Right ventricle myocardium inferior (tissue), 1 donor: ENCODE measurements at regions not wholly inside any gene's neighbourhood (a gene's known extent, or its start where the extent isn't known, plus 50 kb on each side); places are given as distances from the start of the nearest gene placed in this dataset.

Experiments
- ATAC-seq: fragments of 200-7000 bp; cut with Tn5 transposase; one replicate; pipeline ENCODE4 v1.9.1; 2020; ENCODE audit warnings: mild to moderate bottlenecking, moderate library complexity
- DNase-seq: peaks from one replicate; pipeline ENCODE4 v3.0.0; 2021; ENCODE audit errors: missing footprints
- intact Hi-C: fragments of 100-400 bp; cut with DNase I; formaldehyde crosslinking; loops from one replicate; pipeline ENCODE4 v1.11.0; 2022
- donor health status: DM: no; HTN: yes; CAD: no; lungs with severe emphysema.

DNA sequence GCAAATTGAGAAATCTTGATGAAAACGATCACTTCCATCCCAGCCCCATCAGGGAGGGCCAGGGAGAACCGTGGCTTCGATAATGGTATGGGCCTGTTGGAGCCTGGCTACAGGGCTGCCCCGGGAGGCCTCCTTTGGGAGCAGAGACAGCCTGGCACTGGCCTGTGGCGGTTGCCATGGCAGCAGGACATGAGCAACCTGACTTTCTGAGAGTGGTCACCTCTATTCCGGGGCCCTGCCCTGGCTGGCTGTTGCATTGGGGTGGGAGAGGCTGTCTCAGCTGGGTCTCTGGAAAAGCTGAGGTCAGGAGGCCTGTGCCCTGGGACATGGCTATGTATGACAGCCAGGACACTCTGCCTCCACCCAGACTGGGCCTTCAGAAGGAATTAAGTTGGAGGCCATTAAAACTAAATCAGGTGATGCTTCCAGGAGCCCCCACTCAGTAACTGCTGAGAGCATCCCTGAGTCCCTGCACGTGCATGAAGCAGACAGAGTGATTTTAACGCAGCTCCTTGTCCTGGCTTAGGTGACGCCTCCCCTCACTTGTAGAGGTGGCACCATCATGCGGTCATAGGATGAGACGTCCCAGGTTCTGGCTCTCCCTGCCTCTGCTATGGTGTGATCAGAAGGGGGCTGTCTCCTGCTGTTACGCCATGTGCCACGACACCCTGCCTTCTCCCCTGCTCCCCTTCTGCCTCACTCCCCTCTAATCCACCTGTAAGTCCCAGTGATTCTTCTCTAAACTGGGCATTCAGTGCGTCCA lies 126.3 kb downstream of the SLC25A47 start:
- intact Hi-C loops = no loop called here
- ATAC-seq (no peak), DNase-seq (no peak)

DNA sequence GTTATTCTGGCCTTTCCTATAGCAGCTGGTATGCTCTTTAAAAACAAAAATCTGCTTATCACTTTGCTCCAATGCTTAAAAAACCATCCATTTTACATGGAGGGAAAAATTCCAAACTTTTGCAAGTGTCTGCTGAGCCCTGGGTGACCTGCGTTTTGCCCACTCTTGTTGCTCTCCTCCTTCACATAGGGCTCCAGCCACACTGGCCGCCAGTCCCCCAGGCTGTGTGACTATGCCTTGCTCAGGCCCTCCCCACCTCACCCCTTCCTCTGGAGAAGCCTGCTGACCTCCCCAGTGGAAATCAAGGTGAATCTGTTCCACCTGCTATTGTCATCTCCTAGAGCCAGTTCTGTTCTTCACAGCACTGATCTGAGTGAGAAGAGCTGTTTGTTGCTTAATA lies 126.9 kb downstream of the SLC25A47 start:
- ATAC-seq (no peak), DNase-seq (no peak)

DNA sequence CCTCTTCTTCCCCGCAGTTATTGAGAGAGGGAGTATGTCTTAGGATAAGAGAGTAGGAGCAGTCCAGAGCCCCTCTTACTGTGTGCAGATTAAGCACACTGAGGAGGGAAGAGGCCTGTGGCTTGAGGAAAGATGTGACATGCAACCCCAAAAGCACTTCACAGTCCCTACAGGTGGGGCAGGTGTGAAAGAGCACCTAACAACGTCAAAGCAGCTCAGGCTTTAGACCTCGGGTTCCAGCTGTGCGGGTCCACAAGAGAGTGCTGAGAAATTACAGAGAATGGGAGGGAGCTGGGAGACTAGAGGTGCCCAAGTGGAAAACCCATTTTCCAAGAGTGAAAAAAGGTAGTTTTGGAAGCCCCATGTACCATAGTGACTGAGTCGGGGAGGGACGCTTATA lies 127.6 kb downstream of the SLC25A47 start:
- no peak for DNase-seq
- ATAC-seq = no peak
- intact Hi-C loops = no loop called here

More for the DNA sequence above, 126.9 kb downstream of the SLC25A47 start:
- intact Hi-C loops = no loop called here

DNA sequence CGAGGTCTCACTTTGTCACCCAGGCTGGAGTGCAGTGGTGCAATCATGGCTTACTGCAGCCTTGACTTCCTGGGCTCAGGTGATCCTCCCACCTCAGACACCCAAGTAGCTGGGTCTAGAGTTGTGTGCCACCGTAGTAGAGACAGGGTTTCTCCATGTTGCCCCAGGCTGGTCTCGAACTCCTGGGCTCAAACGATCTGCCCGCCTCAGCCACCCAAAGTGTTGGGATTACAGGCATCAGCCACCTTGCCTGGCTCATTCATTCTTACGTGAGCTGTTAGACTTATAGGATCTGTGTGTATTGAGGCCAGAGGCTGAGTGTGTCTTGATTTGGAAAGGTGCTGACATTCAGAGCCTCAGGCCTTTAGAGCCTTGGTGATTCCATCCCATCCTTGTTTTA lies 128.1 kb downstream of the SLC25A47 start:
- intact Hi-C loops = no loop called here
- ATAC-seq = no peak
- no peak for DNase-seq

DNA sequence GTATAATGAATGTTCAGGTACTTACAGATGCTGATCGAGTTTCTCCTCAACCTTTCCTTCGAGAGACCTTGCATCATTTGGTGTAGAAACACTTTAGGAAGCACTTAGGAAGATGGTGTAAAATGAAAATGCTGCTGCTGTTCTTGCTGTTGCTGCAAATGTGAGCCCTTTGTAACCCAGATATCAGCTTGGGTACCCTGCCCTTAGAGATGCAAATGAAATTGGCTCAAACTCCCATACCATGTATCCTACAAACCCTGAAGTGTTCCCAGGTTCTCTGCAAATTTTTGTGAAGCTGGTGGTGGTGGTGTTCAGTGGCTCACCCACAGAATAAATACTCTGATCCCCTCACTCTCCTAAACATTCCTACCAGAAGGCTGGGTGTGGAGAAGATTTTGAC lies 130.8 kb downstream of the SLC25A47 start:
- ATAC-seq = no peak
- intact Hi-C loops = no loop called here

DNA sequence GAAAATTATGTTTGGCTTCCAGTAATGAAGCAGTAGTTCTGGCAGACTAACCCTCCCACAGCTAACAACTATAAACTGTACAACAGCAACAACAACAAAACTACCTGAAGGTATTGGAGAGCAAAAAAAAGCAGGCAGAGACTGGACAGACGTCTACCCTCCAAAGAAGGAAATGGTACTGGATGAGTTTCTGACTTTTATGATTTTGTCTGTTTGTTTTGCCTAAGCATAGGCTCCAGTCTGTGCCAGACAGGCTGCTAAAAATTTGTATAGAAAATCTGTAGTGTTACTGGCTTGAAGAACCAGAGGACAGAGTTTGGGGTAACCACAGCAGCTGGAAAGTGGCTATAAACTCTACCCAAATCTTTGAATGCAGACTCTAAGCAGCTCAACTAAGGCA lies 131.3 kb downstream of the SLC25A47 start:
- no peak for ATAC-seq
- no peak for DNase-seq
- intact Hi-C loops = no loop called here

More for the DNA sequence above, 130.8 kb downstream of the SLC25A47 start:
- DNase-seq = no peak

DNA sequence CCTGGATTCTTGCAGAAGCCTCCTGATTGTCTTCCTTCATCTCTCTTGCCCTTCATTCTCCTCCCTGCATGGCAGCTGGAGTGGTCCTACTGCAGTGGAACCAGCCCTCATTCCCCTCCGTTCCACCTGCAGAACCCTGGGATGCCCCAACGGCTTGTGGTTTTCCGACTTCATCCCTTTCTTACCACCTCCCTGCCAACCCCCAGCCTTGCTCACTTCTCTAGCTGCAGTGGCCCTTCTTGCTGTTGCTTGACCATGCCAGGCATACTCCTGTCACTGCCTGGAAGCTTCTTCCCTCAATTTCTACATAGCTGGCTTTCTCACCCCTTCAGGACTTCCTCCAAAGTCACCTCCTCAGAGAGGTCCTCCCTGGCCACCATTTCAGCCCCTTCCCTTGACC lies 123.3 kb downstream of the BEGAIN start:
- intact Hi-C loops = no loop called here
- DNase-seq (no peak), ATAC-seq (no peak)

DNA sequence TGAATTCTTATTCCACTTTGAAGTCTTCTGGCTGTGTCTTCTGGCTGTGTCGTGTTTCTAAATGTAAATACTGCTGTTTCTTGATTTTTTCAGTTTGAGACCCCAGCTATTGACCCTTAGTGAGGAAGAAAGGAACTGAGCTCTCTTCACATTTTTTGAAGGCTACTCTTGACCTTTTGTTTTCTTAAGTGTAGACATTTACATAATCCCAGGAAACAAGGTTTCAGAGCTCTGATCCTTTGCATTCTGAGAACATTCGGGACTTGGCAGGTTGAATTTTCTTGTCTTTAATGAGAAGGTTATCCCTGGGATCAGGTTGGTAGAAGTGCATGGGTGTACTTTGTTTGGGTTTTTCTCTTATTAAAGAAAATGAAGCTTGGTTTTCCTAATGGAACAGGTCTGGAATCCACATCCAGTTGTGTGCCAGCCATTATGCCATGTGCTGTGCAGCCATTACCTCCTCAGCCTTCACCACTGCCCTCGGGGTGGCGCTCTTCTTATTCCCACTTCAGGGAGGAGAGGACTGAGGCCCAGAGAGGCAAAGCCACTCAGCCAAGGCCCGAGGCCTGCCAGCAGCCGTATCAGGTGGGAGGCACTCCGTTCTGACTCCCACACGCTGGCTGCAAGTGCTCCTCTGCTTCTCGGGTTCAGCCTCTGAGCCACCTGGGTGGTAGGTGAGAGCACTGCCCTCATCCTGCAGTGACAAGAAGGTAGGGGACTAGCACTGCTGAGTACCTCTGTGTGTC lies 120.9 kb downstream of the BEGAIN start:
- intact Hi-C loops = no loop called here
- ATAC-seq = no peak
- DNase-seq = no peak

DNA sequence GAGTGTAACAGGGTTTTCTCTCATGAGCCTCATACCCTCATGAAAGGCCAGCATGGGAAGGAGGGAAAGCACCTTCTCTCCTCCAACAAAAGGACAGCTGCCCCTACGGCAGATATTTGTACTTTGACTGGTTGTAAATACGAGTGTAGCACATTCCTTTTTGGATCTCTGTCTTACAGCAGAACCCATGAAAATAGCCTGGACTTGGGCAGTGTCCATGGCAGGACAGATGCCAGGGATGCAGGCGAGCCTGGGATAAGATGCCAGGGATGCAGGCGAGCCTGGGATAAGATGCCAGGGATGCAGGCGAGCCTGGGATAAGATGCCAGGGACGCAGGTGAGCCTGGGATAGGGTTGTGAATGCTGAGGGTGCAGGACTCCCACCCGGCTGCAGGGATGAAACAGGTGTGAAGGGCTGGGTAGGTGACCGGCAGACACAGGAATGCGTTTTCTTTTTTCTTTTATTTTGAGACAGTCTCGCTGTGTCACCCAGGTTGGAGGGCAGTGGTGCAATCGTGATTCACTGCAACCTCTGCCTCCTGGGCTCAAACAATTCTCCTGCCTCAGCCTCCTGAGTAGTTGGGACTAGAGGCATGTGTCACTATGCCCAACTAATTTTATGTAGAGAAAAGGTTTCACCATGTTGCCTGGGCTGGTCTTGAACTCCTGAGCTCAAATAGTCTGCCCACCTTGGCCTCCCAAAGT lies 120.0 kb downstream of the BEGAIN start:
- intact Hi-C loops = no loop called here
- ATAC-seq = no peak
- no peak for DNase-seq

DNA sequence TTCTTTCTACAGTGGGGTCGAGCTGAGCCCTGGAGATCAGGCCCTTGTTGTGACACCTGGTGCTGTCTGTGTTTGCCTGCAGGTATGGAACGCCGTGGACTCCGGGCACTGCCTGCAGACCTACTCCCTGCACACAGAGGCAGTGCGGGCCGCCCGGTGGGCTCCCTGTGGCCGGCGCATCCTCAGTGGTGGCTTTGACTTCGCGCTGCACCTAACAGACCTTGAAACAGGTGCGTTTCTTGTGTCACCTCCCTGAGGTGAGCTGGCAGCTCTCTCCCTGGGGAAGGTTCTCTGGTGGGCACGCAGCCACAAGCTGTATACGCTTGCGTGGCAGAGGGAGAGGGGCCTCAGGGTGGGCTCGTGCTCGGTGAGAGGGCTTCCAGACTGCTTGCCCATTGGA lies 119.3 kb downstream of the BEGAIN start:
- intact Hi-C loops = no loop called here
- ATAC-seq = no peak
- DNase-seq = no peak

DNA sequence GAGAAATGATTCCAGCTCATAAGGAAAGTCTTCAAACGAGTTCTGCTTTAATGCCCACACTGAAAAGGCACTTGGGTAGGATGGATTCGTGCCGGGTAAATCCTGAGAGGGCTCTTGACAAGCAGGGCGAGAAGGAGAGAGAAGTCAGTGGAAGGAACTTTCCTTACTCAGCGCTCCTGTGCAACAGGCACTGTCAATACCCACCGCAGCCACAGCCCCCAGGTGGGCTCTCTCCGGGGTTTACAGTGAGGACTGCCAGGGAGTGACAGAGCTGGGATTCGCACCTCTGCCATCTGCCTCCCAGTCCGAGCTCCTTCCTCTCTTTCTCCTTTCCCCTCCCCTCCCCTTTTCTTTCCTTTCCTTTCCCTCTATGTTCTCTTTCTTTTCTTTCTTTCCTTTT lies 118.7 kb downstream of the BEGAIN start:
- no peak for DNase-seq
- intact Hi-C loops = no loop called here
- no peak for ATAC-seq

DNA sequence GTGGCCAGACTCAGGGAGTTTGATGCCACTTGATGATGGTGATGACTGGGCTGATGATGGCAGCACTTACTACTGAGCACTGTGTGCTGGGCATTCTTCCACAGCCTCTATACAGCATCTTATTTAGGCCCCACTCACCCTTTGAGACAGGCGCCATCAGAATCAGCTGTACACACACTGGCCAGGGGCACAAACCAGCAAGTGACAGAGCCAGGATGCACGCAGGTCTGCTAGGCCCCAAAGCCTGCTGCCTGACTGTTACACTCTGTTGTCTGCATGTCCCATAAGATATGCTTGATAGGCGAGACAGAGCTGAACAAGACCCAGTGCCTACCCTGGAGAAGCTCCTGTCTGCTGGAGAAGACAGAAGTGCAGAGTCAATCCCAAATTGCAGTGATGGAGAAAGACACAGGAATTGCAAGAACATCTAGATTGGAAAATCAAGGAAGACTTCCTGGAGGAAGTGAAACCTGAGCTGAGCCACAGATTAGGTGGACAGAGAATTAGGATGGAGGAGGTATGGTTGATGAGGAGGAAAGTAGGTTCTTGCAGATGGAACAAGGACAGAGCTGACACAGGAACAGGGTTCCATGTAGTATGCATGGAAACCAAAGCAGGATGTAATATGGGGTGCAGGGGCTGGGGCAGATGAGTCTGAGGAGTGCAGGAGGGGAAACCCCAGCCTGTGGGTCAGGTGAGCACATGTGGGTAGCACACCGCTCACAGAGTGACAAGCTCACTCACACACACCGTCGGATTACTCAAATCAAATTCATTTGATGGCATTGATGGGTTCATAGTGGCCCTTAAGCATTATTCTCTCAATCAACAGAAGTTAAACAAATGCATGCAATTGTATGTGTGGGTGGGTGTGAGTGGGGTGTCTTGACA lies 117.3 kb downstream of the BEGAIN start:
- DNase-seq = no peak
- ATAC-seq = no peak
- intact Hi-C loops = no loop called here

DNA sequence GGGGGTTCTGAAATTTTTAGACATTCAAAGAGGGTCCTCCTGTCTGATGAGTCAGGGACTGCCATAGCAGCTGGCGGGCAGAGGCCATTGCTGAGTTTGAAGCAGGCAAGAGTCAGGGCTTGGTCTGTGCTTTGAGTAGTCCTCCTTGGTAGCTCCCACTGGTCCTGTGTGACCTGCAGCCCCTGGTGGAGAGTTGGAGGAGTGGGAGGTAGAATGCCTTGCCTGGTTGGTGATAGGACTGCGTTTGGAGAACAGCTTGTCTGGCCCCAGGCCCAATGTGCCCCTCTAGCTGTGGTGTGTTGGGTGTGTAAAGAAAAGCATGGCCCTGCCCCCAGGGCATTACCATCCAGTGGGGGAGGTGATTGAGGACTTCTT lies 116.7 kb downstream of the BEGAIN start:
- ATAC-seq (no peak), DNase-seq (no peak)
- intact Hi-C loops = no loop called here

DNA sequence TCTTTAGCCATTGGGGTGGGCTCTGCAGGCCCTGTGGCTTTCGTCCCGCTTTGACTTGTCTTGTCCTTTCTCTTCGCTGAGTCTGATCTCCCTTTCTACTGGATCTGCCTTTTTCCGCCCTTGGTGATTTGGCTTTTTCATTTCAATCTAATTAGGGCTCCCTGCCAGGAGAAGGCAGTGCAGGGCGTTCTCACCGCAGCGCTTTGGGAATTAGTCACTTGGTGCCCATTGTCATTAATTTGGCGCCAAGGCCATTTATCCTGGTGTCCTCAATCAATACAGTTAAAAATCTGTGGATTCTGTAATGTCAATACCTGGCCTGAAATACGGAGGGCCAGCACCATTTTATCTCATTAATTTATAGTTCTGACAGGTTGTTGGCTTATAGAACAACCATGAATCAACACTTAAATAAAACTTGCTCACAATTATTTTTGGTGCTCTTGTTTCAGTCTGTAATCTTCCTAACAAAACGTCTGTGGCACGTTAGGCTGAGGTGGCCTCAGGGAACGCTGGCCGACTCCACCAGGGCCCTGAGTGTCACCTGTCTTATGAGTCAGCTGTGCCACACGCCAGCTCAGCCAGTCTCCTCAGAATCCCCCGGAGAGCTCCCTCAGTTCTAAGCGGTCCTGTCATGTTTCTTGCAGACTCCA lies 115.7 kb downstream of the BEGAIN start:
- ATAC-seq (no peak), DNase-seq (no peak)
- intact Hi-C loops = no loop called here

DNA sequence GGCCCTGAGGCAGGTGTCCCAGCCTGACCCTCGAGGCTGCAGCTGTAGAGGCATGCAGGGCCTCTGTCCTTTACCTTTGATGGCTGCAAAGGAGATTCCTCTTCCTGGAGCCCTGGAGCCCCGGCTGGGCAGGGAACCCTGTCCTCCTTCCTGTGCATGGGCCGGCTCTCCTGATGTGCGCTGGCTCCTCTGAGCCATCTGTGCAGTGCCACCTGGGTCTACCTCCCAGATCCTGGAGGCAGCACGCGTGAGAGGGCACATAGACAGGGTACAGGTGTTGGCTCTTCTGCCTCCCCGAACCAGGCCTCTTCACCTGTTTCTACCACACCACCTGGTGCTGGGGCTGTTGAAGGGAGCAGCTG lies 115.1 kb downstream of the BEGAIN start:
- intact Hi-C loops = no loop called here
- DNase-seq (no peak), ATAC-seq (no peak)

DNA sequence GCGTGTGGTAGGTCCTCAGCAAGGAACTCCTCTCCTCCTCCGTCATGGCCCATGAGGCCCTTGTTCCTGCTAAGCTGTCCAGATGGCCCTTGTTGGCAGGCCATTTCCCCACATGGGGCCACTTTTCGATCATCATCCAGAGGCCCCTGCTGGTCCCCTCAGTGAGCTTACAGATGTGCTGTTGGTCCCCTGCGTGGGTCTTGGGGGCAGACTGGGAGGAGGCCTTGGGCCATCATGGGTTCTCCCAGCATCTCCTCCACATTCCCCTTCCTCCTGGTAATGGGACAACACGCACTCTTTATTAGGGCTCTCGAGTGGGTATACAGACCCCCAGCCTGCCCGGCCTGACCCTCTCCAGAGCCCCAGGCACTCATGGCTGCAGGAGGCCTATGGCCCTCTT lies 114.7 kb downstream of the BEGAIN start:
- ATAC-seq = no peak
- no peak for DNase-seq
- intact Hi-C loops = no loop called here

DNA sequence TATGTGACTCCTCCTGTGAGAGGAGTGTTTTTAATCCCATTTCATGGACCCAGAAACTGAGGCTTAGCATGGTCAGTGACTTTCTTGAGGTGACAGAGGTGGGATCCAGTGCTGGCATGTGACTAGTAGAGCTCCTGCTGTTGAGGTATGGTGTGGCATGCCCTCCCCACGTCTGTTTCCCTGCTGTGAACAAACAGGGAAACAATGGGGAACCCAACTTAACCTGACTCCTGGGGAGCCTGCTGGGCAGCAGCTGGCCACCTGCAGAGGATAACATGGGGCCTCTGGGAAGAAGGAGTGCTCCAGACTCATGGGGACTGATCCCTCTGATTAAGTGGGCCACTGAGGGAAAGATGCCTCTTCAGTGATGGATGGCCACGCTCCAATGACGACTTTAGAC lies 114.0 kb downstream of the BEGAIN start:
- intact Hi-C loops = no loop called here
- ATAC-seq = no peak

DNA sequence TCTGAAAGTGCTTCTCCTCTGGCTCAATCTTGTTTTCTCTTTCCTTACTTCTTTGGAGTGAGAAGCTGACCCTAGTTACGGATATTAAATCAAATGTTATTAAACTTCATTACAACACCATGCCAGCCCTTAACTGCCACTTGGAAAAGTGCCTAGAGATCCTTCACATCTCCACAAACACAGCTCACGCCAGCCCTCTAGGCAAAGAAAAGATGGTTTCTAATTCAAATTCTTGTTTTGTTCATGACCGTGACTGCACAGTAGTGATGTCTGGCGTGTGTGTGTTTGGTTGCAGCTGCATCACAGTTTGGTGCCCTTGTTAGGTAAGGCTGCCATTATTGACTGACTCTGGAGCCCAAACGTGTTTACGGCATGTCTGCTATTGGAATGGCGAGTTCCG lies 113.0 kb downstream of the BEGAIN start:
- ATAC-seq (no peak), DNase-seq (no peak)
- intact Hi-C loops = no loop called here

More for the DNA sequence above, 114.0 kb downstream of the BEGAIN start:
- DNase-seq = no peak

DNA sequence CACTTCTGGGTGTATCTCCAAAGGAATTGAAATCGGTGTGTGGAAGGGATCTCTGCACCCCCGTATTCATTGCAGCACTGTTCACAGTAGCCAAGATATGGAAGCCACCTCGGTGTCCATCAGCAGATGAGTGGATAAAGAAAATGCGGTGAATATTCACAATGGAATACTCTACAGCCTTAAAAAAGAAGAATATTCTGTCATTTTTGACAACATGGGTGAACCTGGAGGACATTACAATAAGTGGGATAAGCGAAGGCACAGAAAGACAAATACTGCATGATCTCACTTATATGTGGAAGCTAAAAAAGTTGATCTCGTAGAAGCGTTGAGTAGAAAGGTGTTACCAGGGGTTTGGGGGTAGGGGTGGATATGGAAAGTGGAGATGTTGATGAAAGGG lies 111.9 kb downstream of the BEGAIN start:
- DNase-seq (no peak), ATAC-seq (no peak)
- intact Hi-C loops = no loop called here
